ENCODE measurements at regions not wholly inside any gene's neighbourhood (a gene's known extent, or its start where the extent isn't known, plus 50 kb on each side); places are given as distances from the start of the nearest gene placed in this dataset.

GRCh38 chr16:72399811-72400210, 227.9 kb upstream of the PMFBP1 start:
- DNase-seq: no peak

GRCh38 chr16:72397876-72398275, 225.9 kb upstream of the PMFBP1 start:
- no peak for DNase-seq

- no peak for DNase-seq
Measured at GRCh38 chr16:72394526-72394925, 222.6 kb upstream of the PMFBP1 start.

DNA sequence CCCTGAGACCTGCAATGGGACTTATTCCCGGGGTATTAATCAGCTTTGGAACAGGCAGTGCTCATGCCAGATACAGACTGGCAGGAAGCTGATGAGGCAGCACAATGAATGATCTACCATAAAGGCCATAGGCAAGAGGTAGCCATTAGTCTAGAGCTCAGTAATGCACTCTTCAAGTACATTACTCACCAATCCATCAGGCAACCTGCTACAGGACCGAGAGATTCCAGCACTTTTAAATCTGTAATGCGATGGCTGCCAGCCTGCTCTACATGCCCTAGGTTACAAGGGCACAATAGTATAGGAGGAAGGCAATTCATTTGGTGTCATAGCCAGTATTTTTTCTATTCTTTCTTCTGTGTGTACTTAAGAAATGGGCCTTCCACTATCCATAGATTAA, 217.8 kb upstream of the PMFBP1 start:
- no peak for DNase-seq

DNA sequence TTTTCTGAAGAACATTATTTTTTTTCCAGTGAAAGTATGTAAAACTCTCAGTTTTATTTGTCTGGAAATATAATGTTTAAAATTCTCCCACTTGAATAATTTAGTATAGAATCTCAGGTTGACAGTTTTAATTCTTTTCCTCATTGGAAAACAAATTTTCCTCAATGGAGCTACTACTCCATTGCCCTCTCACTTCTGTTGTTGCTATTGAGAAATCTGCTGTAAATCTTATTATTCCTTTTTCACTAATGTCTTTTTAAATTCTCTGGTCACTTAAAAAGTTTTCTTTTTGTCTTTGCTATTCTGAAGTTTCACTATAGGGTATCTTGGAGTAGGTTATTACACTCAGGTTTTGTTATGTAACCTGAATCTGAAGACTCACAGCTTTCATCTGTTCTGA, 216.1 kb upstream of the PMFBP1 start:
- no peak for DNase-seq

- DNase-seq: no peak
Measured at GRCh38 chr16:72384651-72385050, 212.7 kb upstream of the PMFBP1 start.

DNA sequence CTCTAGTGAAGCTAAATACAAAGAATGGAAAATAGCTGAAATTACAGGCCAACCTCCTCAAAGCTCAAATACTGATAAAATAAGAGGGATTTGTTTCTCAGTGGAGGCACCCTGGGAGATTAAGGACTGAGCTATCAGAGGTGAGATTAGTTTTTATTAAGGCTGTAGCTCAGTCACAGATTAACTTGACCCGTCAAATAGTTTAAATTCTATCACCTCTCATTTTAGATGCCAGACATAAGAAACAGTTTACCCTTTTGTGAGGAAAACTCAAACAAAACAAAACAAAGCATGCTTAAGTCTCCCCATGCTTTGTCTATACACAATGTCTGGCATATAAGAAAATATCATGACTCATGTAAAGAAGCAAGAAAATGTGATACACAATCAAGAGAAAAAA, 208.3 kb upstream of the PMFBP1 start:
- no peak for DNase-seq

GRCh38 chr16:72373201-72373600, 201.2 kb upstream of the PMFBP1 start:
- DNase-seq: no peak

- DNase-seq: no peak
Measured at GRCh38 chr16:72372087-72373045, 200.4 kb upstream of the PMFBP1 start.

GRCh38 chr16:72371307-72372086, 199.5 kb upstream of the PMFBP1 start:
- DNase-seq: peak in 1 of 2 donors; percentile 1

DNA sequence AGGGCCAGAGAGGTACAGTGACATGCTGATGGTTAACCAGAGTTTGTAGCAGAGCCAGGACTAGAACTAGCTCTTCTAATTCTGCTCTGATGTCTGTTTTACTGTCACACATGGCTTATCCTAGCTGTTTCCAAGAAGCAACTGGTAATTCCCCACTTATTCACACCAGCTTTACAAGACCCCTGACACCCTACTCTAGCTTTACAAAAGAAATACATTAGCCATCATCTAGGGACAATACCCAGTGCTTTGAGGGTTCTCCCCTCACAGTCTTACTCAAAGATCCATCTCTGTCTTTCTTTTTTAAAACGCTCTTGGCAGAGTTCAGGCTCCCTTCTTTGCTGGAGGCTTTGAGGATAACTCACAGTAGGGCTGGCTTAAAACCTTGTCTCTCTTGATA, 197.3 kb upstream of the PMFBP1 start:
- no peak for DNase-seq

GRCh38 chr16:72367851-72368250, 195.9 kb upstream of the PMFBP1 start:
- DNase-seq: no peak

DNA sequence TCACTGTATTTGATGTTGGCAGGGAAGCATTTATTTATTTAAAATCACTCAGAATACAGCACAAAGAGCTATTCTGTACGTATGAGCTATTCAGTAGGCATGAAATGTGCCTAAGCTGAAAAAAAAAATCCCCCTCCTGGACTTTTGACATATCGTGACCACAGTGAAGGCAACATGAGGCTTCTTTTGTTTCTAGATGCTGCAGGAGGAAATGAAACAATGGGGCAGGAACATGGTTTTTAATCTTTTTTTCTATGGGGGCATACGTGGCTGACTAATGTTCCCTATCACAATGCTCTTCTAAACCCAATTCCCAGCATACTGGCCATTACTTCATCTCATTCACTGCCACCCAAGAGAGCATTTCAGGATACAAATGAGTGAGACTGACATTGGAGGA, 191.0 kb upstream of the PMFBP1 start:
- no peak for DNase-seq

- no peak for DNase-seq
Measured at GRCh38 chr16:72362476-72362875, 190.5 kb upstream of the PMFBP1 start.

- DNase-seq: no peak
Measured at GRCh38 chr16:72357910-72358309, 186.0 kb upstream of the PMFBP1 start.

- no peak for DNase-seq
Measured at GRCh38 chr16:72355561-72355960, 183.6 kb upstream of the PMFBP1 start.

GRCh38 chr16:72349719-72350118, 177.8 kb upstream of the PMFBP1 start:
- no peak for DNase-seq

DNA sequence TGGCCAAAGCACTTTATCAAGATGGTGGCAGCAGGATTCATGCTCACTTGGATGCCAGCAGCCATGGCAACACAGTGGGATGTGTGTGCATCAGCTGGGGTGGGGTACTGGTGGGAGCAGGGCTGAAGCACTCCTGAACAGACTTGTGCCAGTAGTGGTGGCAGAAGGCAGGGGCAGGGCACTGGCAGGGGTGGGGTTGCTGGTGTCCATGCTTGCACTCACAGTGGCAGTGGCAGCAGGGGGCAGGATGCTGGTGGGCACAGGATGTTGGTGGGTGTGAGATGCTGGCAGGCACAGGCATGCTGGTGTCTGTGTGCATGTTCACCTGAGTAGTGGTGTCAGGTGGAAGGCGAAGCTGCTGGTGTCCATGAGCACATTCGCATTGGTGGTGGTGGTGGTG, 161.0 kb upstream of the PMFBP1 start:
- no peak for DNase-seq

DNA sequence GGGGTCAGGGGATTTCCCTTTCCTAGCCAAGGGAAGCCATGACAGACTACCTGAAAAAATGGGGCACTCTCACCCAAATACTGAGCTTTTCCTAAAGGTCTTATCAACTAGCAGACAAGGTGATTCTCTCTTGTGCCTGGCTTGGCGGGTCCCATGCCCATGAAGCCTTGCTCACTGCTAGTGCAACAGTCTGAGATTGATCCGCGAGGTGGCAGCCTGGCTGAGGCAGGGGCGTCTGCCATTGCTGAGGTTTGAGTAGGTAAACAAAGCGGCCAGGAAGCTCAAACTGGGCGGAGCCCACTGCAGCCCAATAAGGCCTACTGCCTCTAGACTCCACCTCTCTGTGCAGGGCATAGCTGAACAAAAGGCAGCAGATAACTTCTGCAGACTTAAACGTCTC, 152.6 kb upstream of the PMFBP1 start:
- no peak for DNase-seq

DNA sequence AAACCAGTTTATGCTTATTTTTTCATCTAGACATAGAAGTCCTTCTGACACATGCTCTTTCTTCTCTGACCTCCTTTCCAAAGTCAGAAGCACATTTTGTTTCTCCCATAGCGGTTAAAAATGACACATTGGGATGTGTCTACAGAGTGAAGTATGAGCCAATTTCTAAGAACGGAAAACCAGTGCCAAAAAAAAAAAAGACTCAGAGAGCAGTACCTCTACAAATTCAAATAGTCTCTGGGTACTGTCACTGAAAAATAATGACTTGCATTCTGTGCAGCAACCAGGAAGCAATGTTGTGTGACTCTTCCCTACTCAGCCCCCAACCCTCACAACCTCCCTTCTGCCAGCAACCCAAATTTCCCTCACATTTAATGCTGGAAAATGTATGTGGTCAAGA, 145.5 kb upstream of the PMFBP1 start:
- DNase-seq: no peak

DNA sequence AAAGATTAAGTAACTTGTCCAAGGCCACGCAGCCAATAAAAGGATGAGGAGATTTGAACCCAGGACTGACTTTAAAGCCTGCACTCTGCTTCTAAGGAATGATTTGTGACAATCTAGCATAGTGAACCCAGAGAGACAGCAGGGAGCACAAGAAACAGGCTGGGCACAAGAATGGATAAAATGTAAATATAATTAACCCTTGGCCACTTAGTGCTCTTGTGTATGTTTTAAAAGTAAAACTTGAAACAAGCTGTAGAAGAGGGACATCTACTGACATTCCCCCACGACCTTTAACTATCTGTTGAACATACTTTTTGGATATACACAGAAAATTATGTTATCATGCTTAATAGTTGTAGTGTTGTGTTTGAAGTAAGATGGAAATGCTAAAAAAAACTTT, 141.9 kb upstream of the PMFBP1 start:
- DNase-seq: no peak

- no peak for DNase-seq
Measured at GRCh38 chr16:72312828-72313227, 140.9 kb upstream of the PMFBP1 start.

DNA sequence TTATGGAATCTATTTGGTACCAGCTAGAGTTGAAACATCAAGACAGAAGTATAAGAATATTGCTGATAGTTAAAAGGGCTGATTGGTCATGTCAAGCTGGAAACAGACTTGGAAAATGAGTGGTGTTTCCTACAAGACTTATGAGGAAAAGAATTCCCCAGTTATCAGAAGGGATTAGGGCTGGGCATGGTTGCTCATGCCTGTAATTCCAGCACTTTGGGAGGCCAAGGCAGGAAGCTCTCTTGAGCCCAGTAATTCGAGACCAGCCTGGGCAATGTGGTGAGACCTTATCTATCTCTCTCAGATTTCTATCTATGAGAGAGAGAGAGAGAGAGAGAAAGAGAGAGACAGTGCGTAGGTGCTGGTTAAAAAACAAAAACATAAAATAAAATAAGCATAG, 139.5 kb upstream of the PMFBP1 start:
- no peak for DNase-seq

- no peak for DNase-seq
Measured at GRCh38 chr16:72309001-72309400, 137.0 kb upstream of the PMFBP1 start.
